T-helper 2 cell treated with Interferon-gamma antibody and Interleukin-4, amounts not matched to agents 5 μg/mL and 100 μg/mL, for 36 hours (primary cell): ENCODE measurements at regions not wholly inside any gene's neighbourhood (a gene's known extent, or its start where the extent isn't known, plus 50 kb on each side); places are given as distances from the start of the nearest gene placed in this dataset.
A peak's percentile ranks its signal among the peaks of the same experiment; 100 is the strongest.

Experiments
- DNase-seq: peaks from one replicate; pipeline ENCODE4 v3.0.0; 2021; ENCODE audit warnings: low spot score
- H3K27ac Mint-ChIP-seq: one replicate; pipeline ENCODE4 v1.8.0; 2021; ENCODE audit warnings: mild to moderate bottlenecking, mixed read lengths
- H3K27me3 Mint-ChIP-seq: one replicate; pipeline ENCODE4 v1.8.0; 2021; ENCODE audit warnings: low read depth, mixed read lengths
- H3K36me3 Mint-ChIP-seq: one replicate; pipeline ENCODE4 v1.8.0; 2021; ENCODE audit warnings: low read depth, mixed read lengths
- H3K4me1 Mint-ChIP-seq: one replicate; pipeline ENCODE4 v1.8.0; 2021; ENCODE audit warnings: low read depth, mixed read lengths
- H3K4me3 Mint-ChIP-seq: one replicate; pipeline ENCODE4 v1.8.0; 2022; ENCODE audit warnings: mild to moderate bottlenecking, moderate library complexity, mixed read lengths
- H3K9me3 Mint-ChIP-seq: one replicate; pipeline ENCODE4 v1.8.0; 2021; ENCODE audit warnings: mixed read lengths

- Mint-ChIP-seq H3K27me3 (no peaks in the 10 kb centered on the region), H3K36me3 (no peaks in the 10 kb centered on the region), H3K9me3 (peaks cover 3% of the 10 kb centered on the region), H3K4me1 (no peaks in the 10 kb centered on the region), H3K27ac (no peak overlapping the region), H3K4me3 (no peak overlapping the region)
- DNase-seq = no peak
These were observed 1224.2 kb downstream of the SLITRK5 start for GRCh38 chr13:88895261-88895941.

- no peaks in the 10 kb centered on the region for H3K36me3 Mint-ChIP-seq
These were observed 1225.3 kb downstream of the SLITRK5 start for GRCh38 chr13:88896466-88896865.

GRCh38 chr13:88908961-88909441 is 1237.8 kb downstream of the SLITRK5 start:
- H3K27ac Mint-ChIP-seq = no peak overlapping the region
- H3K36me3 Mint-ChIP-seq = no peaks in the 10 kb centered on the region
- no peaks in the 10 kb centered on the region for H3K4me1 Mint-ChIP-seq
- no peak overlapping the region for H3K4me3 Mint-ChIP-seq
- H3K9me3 Mint-ChIP-seq = peaks cover 12% of the 10 kb centered on the region
- no peak for DNase-seq
- H3K27me3 Mint-ChIP-seq = no peaks in the 10 kb centered on the region

More at GRCh38 chr13:88896466-88896865, 1225.3 kb downstream of the SLITRK5 start:
- H3K27ac Mint-ChIP-seq = no peak overlapping the region
- H3K4me1 Mint-ChIP-seq = no peaks in the 10 kb centered on the region
- no peak for DNase-seq
- H3K4me3 Mint-ChIP-seq = no peak overlapping the region
- no peaks in the 10 kb centered on the region for H3K27me3 Mint-ChIP-seq
- peaks cover 4% of the 10 kb centered on the region for H3K9me3 Mint-ChIP-seq

GRCh38 chr13:88919970-88920628 is 1248.9 kb downstream of the SLITRK5 start:
- H3K27ac Mint-ChIP-seq = peak overlapping the region; percentile 81
- peak overlapping the region; percentile 52 for H3K4me3 Mint-ChIP-seq

GRCh38 chr13:88925954-88926353 is 1254.8 kb downstream of the SLITRK5 start:
- Mint-ChIP-seq H3K9me3 (peaks cover 13% of the 10 kb centered on the region), H3K36me3 (peaks cover 4% of the 10 kb centered on the region), H3K4me3 (no peak overlapping the region), H3K4me1 (peaks cover 4% of the 10 kb centered on the region), H3K27me3 (no peaks in the 10 kb centered on the region), H3K27ac (no peak overlapping the region)
- DNase-seq = no peak

More at GRCh38 chr13:88919970-88920628, 1248.9 kb downstream of the SLITRK5 start:
- H3K36me3 Mint-ChIP-seq = peaks cover 10% of the 10 kb centered on the region
- peaks cover 17% of the 10 kb centered on the region for H3K4me1 Mint-ChIP-seq
- peaks cover 36% of the 10 kb centered on the region for H3K9me3 Mint-ChIP-seq
- H3K27me3 Mint-ChIP-seq = no peaks in the 10 kb centered on the region
- DNase-seq = peak; percentile 61

GRCh38 chr13:88926890-88927502 is 1255.8 kb downstream of the SLITRK5 start:
- no peak for DNase-seq
- H3K27ac Mint-ChIP-seq = no peak overlapping the region
- peaks cover 8% of the 10 kb centered on the region for H3K9me3 Mint-ChIP-seq
- H3K36me3 Mint-ChIP-seq = peaks cover 1% of the 10 kb centered on the region
- H3K27me3 Mint-ChIP-seq = no peaks in the 10 kb centered on the region
- H3K4me3 Mint-ChIP-seq = no peak overlapping the region
- no peaks in the 10 kb centered on the region for H3K4me1 Mint-ChIP-seq

GRCh38 chr13:88932950-88933349 is 1261.8 kb downstream of the SLITRK5 start:
- no peak for DNase-seq
- Mint-ChIP-seq H3K9me3 (peaks cover 10% of the 10 kb centered on the region), H3K4me1 (peaks cover 2% of the 10 kb centered on the region), H3K36me3 (no peaks in the 10 kb centered on the region), H3K27ac (no peak overlapping the region), H3K4me3 (no peak overlapping the region), H3K27me3 (no peaks in the 10 kb centered on the region)

- Mint-ChIP-seq H3K4me1 (peaks cover 2% of the 10 kb centered on the region), H3K27ac (no peak overlapping the region), H3K4me3 (no peak overlapping the region), H3K27me3 (no peaks in the 10 kb centered on the region), H3K9me3 (peaks cover 7% of the 10 kb centered on the region), H3K36me3 (no peaks in the 10 kb centered on the region)
- no peak for DNase-seq
These were observed 1266.2 kb downstream of the SLITRK5 start for GRCh38 chr13:88937384-88937783.

- Mint-ChIP-seq H3K9me3 (peaks cover 3% of the 10 kb centered on the region), H3K4me3 (no peak overlapping the region), H3K27ac (no peak overlapping the region), H3K36me3 (no peaks in the 10 kb centered on the region), H3K4me1 (no peaks in the 10 kb centered on the region), H3K27me3 (no peaks in the 10 kb centered on the region)
- DNase-seq = no peak
These were observed 1274.6 kb downstream of the SLITRK5 start for GRCh38 chr13:88945793-88946192.

- H3K4me3 Mint-ChIP-seq = no peak overlapping the region
- H3K36me3 Mint-ChIP-seq = no peaks in the 10 kb centered on the region
- no peaks in the 10 kb centered on the region for H3K27me3 Mint-ChIP-seq
- H3K9me3 Mint-ChIP-seq = peaks cover 4% of the 10 kb centered on the region
- no peaks in the 10 kb centered on the region for H3K4me1 Mint-ChIP-seq
- no peak for DNase-seq
- no peak overlapping the region for H3K27ac Mint-ChIP-seq
These were observed 1277.3 kb downstream of the SLITRK5 start for GRCh38 chr13:88948501-88948900.

- no peaks in the 10 kb centered on the region for H3K36me3 Mint-ChIP-seq
- H3K9me3 Mint-ChIP-seq = peaks cover 17% of the 10 kb centered on the region
- H3K4me1 Mint-ChIP-seq = no peaks in the 10 kb centered on the region
- no peak overlapping the region for H3K4me3 Mint-ChIP-seq
- no peak overlapping the region for H3K27ac Mint-ChIP-seq
- no peaks in the 10 kb centered on the region for H3K27me3 Mint-ChIP-seq
- no peak for DNase-seq
These were observed 1287.7 kb downstream of the SLITRK5 start for GRCh38 chr13:88958821-88959220.

- Mint-ChIP-seq H3K9me3 (peaks cover 9% of the 10 kb centered on the region), H3K27me3 (no peaks in the 10 kb centered on the region), H3K36me3 (no peaks in the 10 kb centered on the region), H3K4me1 (no peaks in the 10 kb centered on the region), H3K27ac (no peak overlapping the region), H3K4me3 (no peak overlapping the region)
- DNase-seq = no peak
These were observed 1305.3 kb downstream of the SLITRK5 start for GRCh38 chr13:88976466-88976865.

- Mint-ChIP-seq H3K4me1 (no peaks in the 10 kb centered on the region), H3K27me3 (no peaks in the 10 kb centered on the region), H3K27ac (no peak overlapping the region), H3K36me3 (no peaks in the 10 kb centered on the region), H3K9me3 (no peaks in the 10 kb centered on the region), H3K4me3 (no peak overlapping the region)
- no peak for DNase-seq
These were observed 1307.4 kb downstream of the SLITRK5 start for GRCh38 chr13:88978607-88979006.

GRCh38 chr13:88979465-88980175 is 1308.4 kb downstream of the SLITRK5 start:
- no peak overlapping the region for H3K27ac Mint-ChIP-seq

More at GRCh38 chr13:88979465-88980175, 1308.4 kb downstream of the SLITRK5 start:
- Mint-ChIP-seq H3K27me3 (no peaks in the 10 kb centered on the region), H3K9me3 (no peaks in the 10 kb centered on the region), H3K4me3 (no peak overlapping the region), H3K4me1 (no peaks in the 10 kb centered on the region), H3K36me3 (no peaks in the 10 kb centered on the region)
- DNase-seq = no peak
